ENCODE measurements at regions not wholly inside any gene's neighbourhood (a gene's known extent, or its start where the extent isn't known, plus 50 kb on each side); places are given as distances from the start of the nearest gene placed in this dataset.

GRCh38 chr4:137956256-137956655 lies 285.9 kb downstream of the SLC7A11 start:
- Histone ChIP-seq H4K91ac (ENCODE audit: insufficient read depth, low read depth, low read length) (no peak overlapping the region), H2AK9ac (replicated peaks; ENCODE audit: low read depth, low read length, poor library complexity) (no peak overlapping the region), H3K56ac (ENCODE audit: extremely low read depth, insufficient read depth, low read length) (no peak overlapping the region), H4K8ac (ENCODE audit: low read depth in 2 of 2, low read length in 2 of 2) (no peak overlapping the region), H3K36me3 (ENCODE audit: control insufficient read depth, insufficient read depth, low read length) (no peaks in the 10 kb centered on the region), H3K18ac (ENCODE audit: low read depth, low read length) (no peak overlapping the region), H3K4ac (ENCODE audit: low read depth, low read length) (no peak overlapping the region), H4K5ac (ENCODE audit: low read depth, low read length) (no peak overlapping the region), H2AK5ac (ENCODE audit: low read depth, low read length) (0 out of 2 replicates have a peak overlapping the region, but pooled peaks have one; percentile 16), H3K27ac (ENCODE audit: insufficient read depth, low read length) (no peak overlapping the region), H3K23ac (ENCODE audit: low read depth, low read length) (no peak overlapping the region), H3K4me2 (ENCODE audit: low read depth, low read length) (no peak overlapping the region; the same call in 1 of the 2 replicates), H2BK5ac (ENCODE audit: low read depth, low read length, poor library complexity, severe bottlenecking) (peak overlapping the region; percentile 71), H3K4me3 (ENCODE audit: insufficient read depth, low read depth, low read length) (no peak overlapping the region), H3K27me3 (ENCODE audit: control insufficient read depth, insufficient read depth, low read length) (no peaks in the 10 kb centered on the region), H3K4me1 (ENCODE audit: control insufficient read depth, insufficient read depth, low read length) (0 out of 2 replicates have a peak, but pooled peaks cover 2% of the 10 kb centered on the region), H2BK20ac (ENCODE audit: low read depth, low read length) (no peak overlapping the region), H3K14ac (replicated peaks; ENCODE audit: low read depth, low read length) (no peak overlapping the region), H3K9ac (ENCODE audit: low read depth, low read length) (no peak overlapping the region), H4K20me1 (ENCODE audit: insufficient read depth, low read length) (no peaks in the 10 kb centered on the region), H2AFZ (replicated peaks; ENCODE audit: low read length, poor library complexity) (no peak overlapping the region), H3K9me1 (ENCODE audit: insufficient read depth, low read length) (no peaks in the 10 kb centered on the region), H2BK120ac (ENCODE audit: low read depth, low read length) (no peak overlapping the region), H3K9me3 (ENCODE audit: control insufficient read depth, insufficient read depth, low read length) (no peaks in the 10 kb centered on the region), H3K79me1 (ENCODE audit: low read depth in 1 of 2, low read length in 2 of 2) (no peaks in the 10 kb centered on the region), H2BK15ac (ENCODE audit: low read depth, low read length) (no peak overlapping the region)
- TF ChIP-seq BHLHE40 (IDR thresholded peaks at IDR 0.05; ENCODE audit: low read depth, low read length) (no peak), MAFK (IDR thresholded peaks at IDR 0.05; ENCODE audit: low read depth, low read length) (no peak)
- DNase-seq (peak; percentile 65), ATAC-seq (ENCODE audit: low read depth) (no peak; the same call in 1 of the 2 replicates)
- BruUV-seq (replicated peaks), result no TSS peak
- dilution Hi-C loops (cut with HindIII; ENCODE audit: low sequenced_read_pairs, unreplicated experiment), result no loop called here
- intact Hi-C loops (cut with micrococcal nuclease), result no loop called here
- in situ Hi-C loops (cut with MboI; ENCODE audit: low sequenced_read_pairs), result no loop called here
- no CpG with 5 or more reads among the region's 2 CpGs for WGBS, 2 experiments (ENCODE audit: extremely low coverage in 2 of 2, insufficient read length in 1 of 2)
- POLR2A ChIA-PET (ENCODE audit: unreplicated experiment), result interaction anchor here (0.6 kb wide), 1 partner anchor 315 kb away, joined by 3 read pairs; no protein-coding TSS in a partner anchor
- CTCF ChIA-PET, result no interaction called here

Data from IMR-90 (cell line).